CD4-positive, alpha-beta T cell (primary cell): ENCODE measurements at regions not wholly inside any gene's neighbourhood (a gene's known extent, or its start where the extent isn't known, plus 50 kb on each side); places are given as distances from the start of the nearest gene placed in this dataset.

Experiments
- ATAC-seq: fragments of 200-7000 bp; cut with Tn5 transposase; one replicate; pipeline ENCODE4 v1.10.0; 2022; ENCODE audit warnings: mild to moderate bottlenecking; ENCODE audit not compliant: poor library complexity
- CTCF ChIA-PET: fragments of 350-600 bp; sonication (Branson Sonifier 250); formaldehyde crosslinking; loops from one replicate; lab custom pipeline; 2021; ENCODE audit warnings: antibody characterized with exemption, inconsistent platforms; lab: Charles Lee
- POLR2A ChIA-PET: fragments of 350-600 bp; sonication (Branson Sonifier 250); formaldehyde crosslinking; loops from one replicate; lab custom pipeline; 2021; ENCODE audit warnings: antibody characterized with exemption, inconsistent platforms; lab: Charles Lee
- DNase-seq, 14 experiments: peaks; one replicate each; pipeline ENCODE4 v3.0.0-alpha.2; 2013 to 2020; ENCODE audit warnings: mixed read lengths in 2 of 14
- H3K27ac ChIP-seq, 2 donors: one replicate each; pipeline versions ENCODE4 v1.5.1 to v1.7.0; 2013; ENCODE audit warnings: low read length in 2 of 2, low read depth in 1 of 2, mild to moderate bottlenecking in 1 of 2
- H3K27me3 ChIP-seq, 2 experiments: 1 replicate in 1 of 2; 2 replicates in 1 of 2; pipeline versions ENCODE4 v1.6.1 to v1.7.0; 2013; ENCODE audit warnings: low read length in 2 of 2, control low read depth in 1 of 2, mild to moderate bottlenecking in 1 of 2, moderate library complexity in 1 of 2; ENCODE audit not compliant: insufficient read depth in 2 of 2, control insufficient read depth in 1 of 2
- H3K36me3 ChIP-seq: one replicate; pipeline ENCODE4 v1.6.1; 2013; ENCODE audit warnings: low read length, control low read depth; ENCODE audit not compliant: insufficient read depth
- H3K4me1 ChIP-seq: one replicate; pipeline ENCODE4 v1.6.1; 2013; ENCODE audit warnings: low read length, control low read depth; ENCODE audit not compliant: insufficient read depth
- H3K4me3 ChIP-seq: one replicate; pipeline ENCODE4 v1.5.1; 2013; ENCODE audit warnings: mild to moderate bottlenecking, low read length, moderate library complexity
- H3K9me3 ChIP-seq, 2 experiments: 1 replicate in 1 of 2; 2 replicates in 1 of 2; pipeline versions ENCODE4 v1.6.1 to v1.7.0; 2013; ENCODE audit warnings: low read length in 2 of 2, mild to moderate bottlenecking in 2 of 2, control low read depth in 1 of 2, moderate library complexity in 1 of 2; ENCODE audit not compliant: control insufficient read depth in 1 of 2, insufficient read depth in 1 of 2
- H3K27ac Mint-ChIP-seq: one replicate; pipeline ENCODE4 v1.8.0; 2020; ENCODE audit warnings: mixed read lengths
- H3K27me3 Mint-ChIP-seq: one replicate; pipeline ENCODE4 v1.8.0; 2021; ENCODE audit warnings: mixed read lengths
- H3K36me3 Mint-ChIP-seq: one replicate; pipeline ENCODE4 v1.8.0; 2021; ENCODE audit warnings: low read depth, mixed read lengths
- H3K4me1 Mint-ChIP-seq: one replicate; pipeline ENCODE4 v1.8.0; 2021; ENCODE audit warnings: low read depth, mixed read lengths
- H3K4me3 Mint-ChIP-seq: one replicate; pipeline ENCODE4 v1.8.0; 2020; ENCODE audit warnings: mild to moderate bottlenecking, mixed read lengths
- H3K9me3 Mint-ChIP-seq: one replicate; pipeline ENCODE4 v1.8.0; 2020; ENCODE audit warnings: mixed read lengths
- CTCF ChIP-seq: fragments of 200-600 bp; IDR thresholded peaks from one replicate; pipeline ENCODE4 v1.8.0; 2022; ENCODE audit warnings: antibody characterized with exemption, mild to moderate bottlenecking
- intact Hi-C, 2 experiments: fragments of 100-400 bp; cut with DNase I in 1 of 2; cut with micrococcal nuclease in 1 of 2; formaldehyde crosslinking; loops; one replicate each; pipeline versions ENCODE4 v1.15.1 to v1.9.0; 2023 to 2025; cut with DNase I, micrococcal nuclease

GRCh38 chr11:90701716-90702115 lies 478.9 kb upstream of the CHORDC1 start:
- no peak for ATAC-seq
- no peaks in the 10 kb centered on the region for H3K27me3 ChIP-seq
- Mint-ChIP-seq H3K9me3 (peaks cover 23% of the 10 kb centered on the region), H3K4me3 (no peak overlapping the region), H3K27ac (no peak overlapping the region), H3K4me1 (no peaks in the 10 kb centered on the region), H3K27me3 (no peaks in the 10 kb centered on the region), H3K36me3 (no peaks in the 10 kb centered on the region)
- no peaks in the 10 kb centered on the region for H3K9me3 ChIP-seq
- no peak for TF ChIP-seq CTCF
- POLR2A ChIA-PET: no interaction called here
- CTCF ChIA-PET: no interaction called here
- intact Hi-C loops: no loop called here
- H3K36me3 ChIP-seq: no peaks in the 10 kb centered on the region
- no peak overlapping the region for H3K27ac ChIP-seq
- H3K4me1 ChIP-seq: no peaks in the 10 kb centered on the region
- no peak overlapping the region for H3K4me3 ChIP-seq
- DNase-seq: no peak

- Histone ChIP-seq H3K27ac (no peak overlapping the region), H3K9me3 (no peaks in the 10 kb centered on the region), H3K36me3 (no peaks in the 10 kb centered on the region), H3K4me3 (no peak overlapping the region), H3K4me1 (no peaks in the 10 kb centered on the region), H3K27me3 (no peaks in the 10 kb centered on the region)
- ATAC-seq (no peak), DNase-seq (no peak)
- H3K27me3 Mint-ChIP-seq: no peaks in the 10 kb centered on the region
- H3K9me3 Mint-ChIP-seq: peaks cover 21% of the 10 kb centered on the region
- CTCF ChIA-PET: no interaction called here
- intact Hi-C loops: no loop called here
- H3K4me1 Mint-ChIP-seq: no peaks in the 10 kb centered on the region
- no peaks in the 10 kb centered on the region for H3K36me3 Mint-ChIP-seq
- H3K4me3 Mint-ChIP-seq: no peak overlapping the region
- H3K27ac Mint-ChIP-seq: no peak overlapping the region
- POLR2A ChIA-PET: no interaction called here
- no peak for TF ChIP-seq CTCF
Measured at GRCh38 chr11:90700789-90701439, 478.1 kb upstream of the CHORDC1 start.

- no peaks in the 10 kb centered on the region for H3K9me3 ChIP-seq
- H3K27ac Mint-ChIP-seq: no peak overlapping the region
- H3K4me1 ChIP-seq: no peaks in the 10 kb centered on the region
- no peaks in the 10 kb centered on the region for H3K4me1 Mint-ChIP-seq
- H3K4me3 Mint-ChIP-seq: no peak overlapping the region
- no peak for TF ChIP-seq CTCF
- DNase-seq (no peak), ATAC-seq (no peak)
- no peak overlapping the region for H3K27ac ChIP-seq
- intact Hi-C loops: no loop called here
- H3K4me3 ChIP-seq: no peak overlapping the region
- no peaks in the 10 kb centered on the region for H3K36me3 Mint-ChIP-seq
- no peaks in the 10 kb centered on the region for H3K27me3 Mint-ChIP-seq
- H3K36me3 ChIP-seq: no peaks in the 10 kb centered on the region
- ChIA-PET POLR2A (no interaction called here), CTCF (no interaction called here)
- H3K9me3 Mint-ChIP-seq: peaks cover 20% of the 10 kb centered on the region
- no peaks in the 10 kb centered on the region for H3K27me3 ChIP-seq
Measured at GRCh38 chr11:90699791-90700400, 477.0 kb upstream of the CHORDC1 start.
